K562 (cell line): ENCODE measurements at regions not wholly inside any gene's neighbourhood (a gene's known extent, or its start where the extent isn't known, plus 50 kb on each side); places are given as distances from the start of the nearest gene placed in this dataset.

Experiments
- ATAC-seq: fragments of 200-7000 bp; cut with Tn5 transposase; 3 replicates; pipeline ENCODE4 v1.9.1; 2020; ENCODE audit warnings: moderate library complexity
- BruUV-seq: library from RNA; stranded (reverse); fragments of 400-500 nt; replicated peaks from 2 replicates; lab custom pipeline; 2021; lab: Mats Ljungman, UMichigan
- CTCF ChIA-PET: fragments of 300-600 bp; formaldehyde crosslinking; extraction: SDS; loops from one replicate; lab custom pipeline; 2021; ENCODE audit warnings: low intra/inter-chr PET ratio; lab: Yijun Ruan, JAX
- POLR2A ChIA-PET: fragments of 300-600, 350-650 bp; sonication (Branson Sonifier 250); formaldehyde crosslinking; extraction: SDS; loops from one replicate; lab custom pipeline; 2021; ENCODE audit warnings: antibody characterized with exemption, inconsistent platforms; lab: Yijun Ruan, JAX
- DNase-seq, 4 experiments: peaks; one replicate each; pipeline versions ENCODE4 v3.0.0 to v3.0.0-alpha.2; 2011 to 2018; ENCODE audit warnings: low spot score in 3 of 4, mixed read lengths in 3 of 4; ENCODE audit errors: extremely low read depth in 1 of 4
- FAIRE-seq: peaks from 2 replicates; lab custom pipeline; 2011; peaks lifted over from hg19 to GRCh38; lab: Jason Lieb, UNC
- H2AFZ ChIP-seq: 2 replicates; pipeline ENCODE4 v1.6.0; 2011; ENCODE audit warnings: low read depth, low read length, control low read depth, inconsistent platforms
- H3K27ac ChIP-seq: fragments of 200-600 bp; 3 replicates; pipeline ENCODE4 v1.8.0; 2011; ENCODE audit warnings: low read depth, mild to moderate bottlenecking, control low read depth, inconsistent platforms, low read length, moderate library complexity, mixed read lengths; ENCODE audit errors: extremely low read depth
- H3K27me3 ChIP-seq, 2 experiments: fragments of 300-600 bp in 1 of 2; 2 replicates in 1 of 2; 3 replicates in 1 of 2; pipeline versions ENCODE4 v1.6.0 to v1.8.0; 2011; ENCODE audit warnings: inconsistent platforms in 2 of 2, low read length in 2 of 2, mild to moderate bottlenecking in 1 of 2, mixed read lengths in 1 of 2, moderate library complexity in 1 of 2; ENCODE audit not compliant: control insufficient read depth in 2 of 2, insufficient read depth in 2 of 2
- H3K36me3 ChIP-seq: fragments of 300-600 bp; 3 replicates; pipeline ENCODE4 v1.8.0; 2011; ENCODE audit warnings: mild to moderate bottlenecking, low read length, inconsistent platforms; ENCODE audit not compliant: control insufficient read depth, insufficient read depth
- H3K4me1 ChIP-seq, 2 experiments: fragments of 200-600 bp in 1 of 2; replicated peaks in 1 of 2; 2 replicates in 1 of 2; 3 replicates in 1 of 2; pipeline versions ENCODE4 v1.5.1 to v1.8.0; 2011; ENCODE audit warnings: inconsistent platforms in 2 of 2, low read length in 2 of 2, mild to moderate bottlenecking in 1 of 2, mixed read lengths in 1 of 2, moderate library complexity in 1 of 2; ENCODE audit not compliant: control insufficient read depth in 2 of 2, insufficient read depth in 2 of 2
- H3K4me2 ChIP-seq: 2 replicates; pipeline ENCODE4 v1.6.1; 2011; ENCODE audit warnings: low read length, control low read depth, inconsistent platforms, mixed read lengths; ENCODE audit not compliant: insufficient read depth
- H3K4me3 ChIP-seq: fragments of 200-600 bp; sonication (generic), shearing (Covaris generic); 2 replicates; pipeline ENCODE4 v1.5.1; 2016; ENCODE audit warnings: control low read depth, inconsistent platforms
- H3K79me2 ChIP-seq: fragments of 200-600 bp; 3 replicates; pipeline ENCODE4 v1.8.0; 2011; ENCODE audit warnings: low read length, inconsistent platforms; ENCODE audit not compliant: control insufficient read depth, insufficient read depth
- H3K9ac ChIP-seq, 2 experiments: 2 replicates each; pipeline versions ENCODE4 v1.6.0 to v1.6.1; 2011; ENCODE audit warnings: low read depth in 2 of 2, low read length in 2 of 2, control low read depth in 1 of 2, inconsistent platforms in 1 of 2, mild to moderate bottlenecking in 1 of 2, mixed read lengths in 1 of 2; ENCODE audit not compliant: insufficient read depth in 1 of 2
- H3K9me1 ChIP-seq: one replicate; pipeline ENCODE4 v1.6.0; 2011; ENCODE audit warnings: inconsistent platforms, mild to moderate bottlenecking, low read length, moderate library complexity; ENCODE audit not compliant: control insufficient read depth, insufficient read depth
- H3K9me3 ChIP-seq: replicated peaks from 2 replicates; pipeline ENCODE4 v1.5.1; 2011; ENCODE audit warnings: low read depth, low read length, inconsistent platforms; ENCODE audit not compliant: control insufficient read depth, insufficient read depth
- H4K20me1 ChIP-seq: replicated peaks from 2 replicates; pipeline ENCODE4 v1.6.1; 2011; ENCODE audit warnings: low read length, inconsistent platforms, mixed read lengths; ENCODE audit not compliant: control insufficient read depth, insufficient read depth
- BMI1 ChIP-seq: fragments of 150-350 bp; IDR thresholded peaks from 2 replicates; pipeline ENCODE4 v1.6.1; 2014; ENCODE audit warnings: low read length
- CBFA2T2 ChIP-seq: fragments of 450-650 bp; conservative IDR thresholded peaks from 2 replicates; pipeline ENCODE4 v1.6.1; 2017; ENCODE audit warnings: mild to moderate bottlenecking
- E2F6 ChIP-seq, 2 experiments: IDR thresholded peaks; 2 replicates each; pipeline ENCODE4 v1.6.1; 2011; ENCODE audit warnings: borderline replicate concordance in 1 of 2, control low read depth in 1 of 2, low read depth in 1 of 2, low read length in 1 of 2, mild to moderate bottlenecking in 1 of 2, mixed read lengths in 1 of 2, moderate library complexity in 1 of 2; ENCODE audit not compliant: insufficient read depth in 1 of 2, insufficient read length in 1 of 2, poor library complexity in 1 of 2, severe bottlenecking in 1 of 2; ENCODE audit errors: extremely low read depth in 1 of 2
- ETV1 ChIP-seq: fragments of 450-650 bp; conservative IDR thresholded peaks from 2 replicates; pipeline ENCODE4 v1.6.1; 2016; ENCODE audit warnings: missing genetic modification characterization, control low read depth, low read depth, missing compliant biosample characterization
- ETV5 ChIP-seq: sonication (generic); formaldehyde crosslinking; IDR thresholded peaks from 2 replicates; pipeline ENCODE4 v1.4.0; 2020; ENCODE audit warnings: low read depth, mild to moderate bottlenecking, missing genetic modification reagents
- GTF2A2 ChIP-seq: IDR thresholded peaks from 2 replicates; pipeline ENCODE4 v1.6.1; 2016; ENCODE audit warnings: mild to moderate bottlenecking, missing genetic modification characterization, missing compliant biosample characterization
- KLF13 ChIP-seq: fragments of 450-650 bp; IDR thresholded peaks from 2 replicates; pipeline ENCODE4 v1.6.1; 2016; ENCODE audit warnings: missing genetic modification characterization, low read depth, mild to moderate bottlenecking, missing compliant biosample characterization, moderate library complexity, borderline replicate concordance
- PCBP1 ChIP-seq: fragments of 200-400 bp; formaldehyde crosslinking; IDR thresholded peaks from 2 replicates; pipeline ENCODE4 v1.6.1; 2018; ENCODE audit warnings: mild to moderate bottlenecking, low read depth, low read length; ENCODE audit not compliant: poor library complexity, severe bottlenecking
- SMAD3 ChIP-seq: fragments of 450-650 bp; formaldehyde crosslinking; conservative IDR thresholded peaks from 2 replicates; pipeline ENCODE4 v1.4.0; 2020; ENCODE audit warnings: mild to moderate bottlenecking
- SMARCB1 ChIP-seq: IDR thresholded peaks from 2 replicates; pipeline ENCODE4 v1.6.1; 2011; ENCODE audit warnings: improper control_type of control experiment, low read depth; ENCODE audit not compliant: insufficient read length
- STAT5B ChIP-seq: fragments of 250-450 bp; sonication (Bioruptor Pico); IDR thresholded peaks from 2 replicates; pipeline ENCODE4 v1.8.0; 2021; ENCODE audit warnings: mild to moderate bottlenecking, inconsistent platforms
- TRIM28 ChIP-seq: fragments of 450-650 bp; IDR thresholded peaks from 2 replicates; pipeline ENCODE4 v1.6.1; 2017
- ZKSCAN1 ChIP-seq: fragments of 150-350 bp; IDR thresholded peaks from 2 replicates; pipeline ENCODE4 v1.6.1; 2016; ENCODE audit warnings: low read depth, low read length
- ZNF280B ChIP-seq: fragments of 250-450 bp; sonication (Bioruptor Pico); IDR thresholded peaks from 2 replicates; pipeline ENCODE4 v1.5.1; 2021; ENCODE audit warnings: mild to moderate bottlenecking
- ZNF764 ChIP-seq: fragments of 250-450 bp; sonication (Bioruptor Pico); IDR thresholded peaks from 2 replicates; pipeline ENCODE4 v1.4.0; 2020; ENCODE audit warnings: low read depth, mild to moderate bottlenecking, moderate library complexity
- WGBS: fragments of 100-300 bp; shearing (Covaris generic); methylation state at CpG from one replicate; pipeline ENCODE4 v1.1.6; 2016; ENCODE audit warnings: low coverage, mixed read lengths; ENCODE audit not compliant: insufficient coverage; ENCODE audit errors: missing lambda C conversion rate; 5-methylcytosine and 5-hydroxymethylcytosine counted together
- in situ Hi-C: fragments of 300-500 bp; cut with MboI; formaldehyde crosslinking; loops from 4 replicates; pipeline ENCODE4 v1.15.0; 2018; ENCODE audit warnings: inconsistent platforms, mixed read lengths
- intact Hi-C: fragments of 100-400 bp; cut with micrococcal nuclease; formaldehyde crosslinking; loops from 2 replicates; pipeline ENCODE4 v1.14.2; 2022

GRCh38 chr11:69884286-69884685 lies 65.1 kb upstream of the FGF3 start:
- no peak overlapping the region; a peak in 1 of 4 replicates for H3K9ac ChIP-seq
- peaks cover 9 to 59% of the 10 kb centered on the region in 2 experiments; a peak in 4 of 5 replicates for H3K27me3 ChIP-seq
- H3K27ac ChIP-seq = no peak overlapping the region
- no peak overlapping the region for H3K4me2 ChIP-seq
- ATAC-seq = no peak
- ChIA-PET POLR2A (interaction anchor here (0.9 kb wide), 1 partner anchor 61 kb away, joined by 3 read pairs; no protein-coding TSS in a partner anchor), CTCF (no interaction called here)
- in situ Hi-C loops = loop anchor here (10.0 kb wide), 1 partner anchor 199 kb away; no protein-coding TSS in a partner anchor
- DNase-seq = no peak
- H3K9me1 ChIP-seq = no peaks in the 10 kb centered on the region
- under 1% methylated on average over 10 of the region's 10 CpGs for WGBS
- H3K4me1 ChIP-seq = peaks cover 0 to 7% of the 10 kb centered on the region in 2 experiments; a peak in 2 of 5 replicates
- no peaks in the 10 kb centered on the region for H3K9me3 ChIP-seq
- intact Hi-C loops = no loop called here
- no peak overlapping the region for H2AFZ ChIP-seq
- no peak for TF ChIP-seq ZNF764 (CRISPR knock-in tag)
- no peak for TF ChIP-seq E2F6 (IDR thresholded peaks at IDR 0.05; ENCODE audit: borderline replicate concordance in 1 of 2, extremely low read depth in 1 of 2, insufficient read depth in 1 of 2, insufficient read length in 1 of 2, low read depth in 1 of 2, low read length in 1 of 2, poor library complexity in 1 of 2, severe bottlenecking in 1 of 2)
- TF ChIP-seq ETV5 = no peak
- no peak for TF ChIP-seq ETV1 (tag)
- no peak for TF ChIP-seq GTF2A2 (tag)
- no peak for TF ChIP-seq SMAD3
- TF ChIP-seq ZKSCAN1 = no peak
- TF ChIP-seq STAT5B = no peak
- TF ChIP-seq ZNF280B (CRISPR knock-in tag) = no peak
- no peak for TF ChIP-seq SMARCB1
- TF ChIP-seq CBFA2T2 = no peak
- no peak for TF ChIP-seq BMI1
- no peak for TF ChIP-seq TRIM28
- no peak for TF ChIP-seq KLF13
- no peak for TF ChIP-seq PCBP1
- no peaks in the 10 kb centered on the region for H3K36me3 ChIP-seq
- H3K4me3 ChIP-seq = no peak overlapping the region
- H4K20me1 ChIP-seq = peaks cover 26% of the 10 kb centered on the region
- FAIRE-seq = no peak
- BruUV-seq = no TSS peak
- no peaks in the 10 kb centered on the region for H3K79me2 ChIP-seq
